ENCODE measurements at regions not wholly inside any gene's neighbourhood (a gene's known extent, or its start where the extent isn't known, plus 50 kb on each side); places are given as distances from the start of the nearest gene placed in this dataset.

DNA sequence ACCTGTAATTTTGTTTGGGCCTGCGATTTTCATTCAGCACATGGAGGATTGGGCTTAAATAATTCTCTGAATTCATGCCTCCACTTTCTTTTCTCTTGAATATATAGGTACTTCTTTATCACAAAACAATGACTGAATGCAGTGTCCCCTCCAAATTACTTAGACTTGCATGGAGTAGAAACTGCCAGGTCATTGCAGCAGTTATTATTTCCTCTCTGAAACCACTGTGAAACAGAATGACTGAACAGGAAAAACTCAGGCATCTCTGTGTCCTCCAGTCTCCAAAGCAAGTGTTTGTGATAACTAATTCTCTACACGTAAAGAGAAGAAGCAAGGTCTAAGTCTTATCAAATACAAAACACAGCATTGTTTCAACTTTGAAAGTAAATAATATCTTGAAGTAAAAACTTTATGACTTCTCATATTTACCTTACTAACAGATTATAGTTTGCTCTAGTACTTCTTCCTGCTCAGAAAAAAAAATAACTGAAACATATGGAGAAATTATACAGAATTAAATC is 144.5 kb upstream of the DIAPH2 start:
- TF ChIP-seq, protein P1, sequence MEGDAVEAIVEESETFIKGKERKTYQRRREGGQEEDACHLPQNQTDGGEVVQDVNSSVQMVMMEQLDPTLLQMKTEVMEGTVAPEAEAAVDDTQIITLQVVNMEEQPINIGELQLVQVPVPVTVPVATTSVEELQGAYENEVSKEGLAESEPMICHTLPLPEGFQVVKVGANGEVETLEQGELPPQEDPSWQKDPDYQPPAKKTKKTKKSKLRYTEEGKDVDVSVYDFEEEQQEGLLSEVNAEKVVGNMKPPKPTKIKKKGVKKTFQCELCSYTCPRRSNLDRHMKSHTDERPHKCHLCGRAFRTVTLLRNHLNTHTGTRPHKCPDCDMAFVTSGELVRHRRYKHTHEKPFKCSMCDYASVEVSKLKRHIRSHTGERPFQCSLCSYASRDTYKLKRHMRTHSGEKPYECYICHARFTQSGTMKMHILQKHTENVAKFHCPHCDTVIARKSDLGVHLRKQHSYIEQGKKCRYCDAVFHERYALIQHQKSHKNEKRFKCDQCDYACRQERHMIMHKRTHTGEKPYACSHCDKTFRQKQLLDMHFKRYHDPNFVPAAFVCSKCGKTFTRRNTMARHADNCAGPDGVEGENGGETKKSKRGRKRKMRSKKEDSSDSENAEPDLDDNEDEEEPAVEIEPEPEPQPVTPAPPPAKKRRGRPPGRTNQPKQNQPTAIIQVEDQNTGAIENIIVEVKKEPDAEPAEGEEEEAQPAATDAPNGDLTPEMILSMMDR (IDR thresholded peaks at IDR 0.05; ENCODE audit: borderline replicate concordance, extremely low read depth, low read length, poor library complexity, severe bottlenecking), result no peak
- TF ChIP-seq EZH2 (IDR thresholded peaks at IDR 0.05; ENCODE audit: borderline replicate concordance, low read depth, low read length, severe bottlenecking), result no peak
